ENCODE measurements at regions not wholly inside any gene's neighbourhood (a gene's known extent, or its start where the extent isn't known, plus 50 kb on each side); places are given as distances from the start of the nearest gene placed in this dataset.
"Not testable (repeated sequence)": the region's sequence is repeated elsewhere in the genome, so short reads cannot be mapped to it uniquely, and the experiment has no call there.

GRCh38 chr7:20466543-20467021, 135.9 kb downstream of the ITGB8 start:
- peak; percentile 62 to 67 for DNase-seq

- DNase-seq: no peak
Measured at GRCh38 chr7:20470082-20470481, 139.4 kb downstream of the ITGB8 start.

- peak; percentile 74 to 79 for DNase-seq
Measured at GRCh38 chr7:20470726-20471125, 140.0 kb downstream of the ITGB8 start.

- no peak for DNase-seq
Measured at GRCh38 chr7:20474249-20474648, 141.2 kb upstream of the ABCB5 start.

GRCh38 chr7:20475756-20476155, 139.7 kb upstream of the ABCB5 start:
- peak; percentile 36 to 54 for DNase-seq

- no peak for DNase-seq
Measured at GRCh38 chr7:20477067-20477466, 138.4 kb upstream of the ABCB5 start.

GRCh38 chr7:20479706-20480105, 135.8 kb upstream of the ABCB5 start:
- DNase-seq: no peak

GRCh38 chr7:20482071-20482470, 133.4 kb upstream of the ABCB5 start:
- no peak for DNase-seq

GRCh38 chr7:20484356-20484755, 131.1 kb upstream of the ABCB5 start:
- no peak for DNase-seq

GRCh38 chr7:20488850-20489249, 126.6 kb upstream of the ABCB5 start:
- DNase-seq: no peak

- DNase-seq: no peak
Measured at GRCh38 chr7:20491284-20491683, 124.2 kb upstream of the ABCB5 start.

GRCh38 chr7:20494566-20494965, 120.9 kb upstream of the ABCB5 start:
- DNase-seq: no peak

GRCh38 chr7:20501473-20501872, 114.0 kb upstream of the ABCB5 start:
- not testable (repeated sequence) for DNase-seq

- DNase-seq: no peak
Measured at GRCh38 chr7:20503278-20503950, 112.1 kb upstream of the ABCB5 start.

- no peak for DNase-seq
Measured at GRCh38 chr7:20504060-20504459, 111.4 kb upstream of the ABCB5 start.

GRCh38 chr7:20506175-20506574, 109.3 kb upstream of the ABCB5 start:
- no peak for DNase-seq

- no peak for DNase-seq
Measured at GRCh38 chr7:20507157-20507556, 108.3 kb upstream of the ABCB5 start.

- DNase-seq: peak in 1 of 2 experiments; percentile 18
Measured at GRCh38 chr7:20508109-20508508, 107.4 kb upstream of the ABCB5 start.

- DNase-seq: no peak
Measured at GRCh38 chr7:20509892-20510572, 105.4 kb upstream of the ABCB5 start.

- no peak for DNase-seq
Measured at GRCh38 chr7:20510573-20510900, 104.9 kb upstream of the ABCB5 start.

- DNase-seq: no peak
Measured at GRCh38 chr7:20513341-20513740, 102.1 kb upstream of the ABCB5 start.

- DNase-seq: no peak
Measured at GRCh38 chr7:20513897-20514296, 101.6 kb upstream of the ABCB5 start.

GRCh38 chr7:20514364-20514763, 101.1 kb upstream of the ABCB5 start:
- no peak for DNase-seq

GRCh38 chr7:20519645-20520044, 95.8 kb upstream of the ABCB5 start:
- DNase-seq: no peak

GRCh38 chr7:20520530-20520929, 94.9 kb upstream of the ABCB5 start:
- no peak for DNase-seq

All from AML-193 (cell line).